GM12892 (cell line): ENCODE measurements at regions not wholly inside any gene's neighbourhood (a gene's known extent, or its start where the extent isn't known, plus 50 kb on each side); places are given as distances from the start of the nearest gene placed in this dataset.

Experiments used
- POLR2A ChIP-seq: IDR thresholded peaks from 2 replicates; pipeline ENCODE4 v1.6.1; 2011; ENCODE audit warnings: low read depth, low read length, control low read depth
- POLR2AphosphoS5 ChIP-seq: IDR thresholded peaks from 2 replicates; pipeline ENCODE4 v1.6.1; 2011; ENCODE audit warnings: low read depth, low read length, control low read depth
- TAF1 ChIP-seq: IDR thresholded peaks from 2 replicates; pipeline ENCODE4 v1.6.1; 2011; ENCODE audit warnings: low read depth, mild to moderate bottlenecking, control low read depth, low read length, borderline replicate concordance

DNA sequence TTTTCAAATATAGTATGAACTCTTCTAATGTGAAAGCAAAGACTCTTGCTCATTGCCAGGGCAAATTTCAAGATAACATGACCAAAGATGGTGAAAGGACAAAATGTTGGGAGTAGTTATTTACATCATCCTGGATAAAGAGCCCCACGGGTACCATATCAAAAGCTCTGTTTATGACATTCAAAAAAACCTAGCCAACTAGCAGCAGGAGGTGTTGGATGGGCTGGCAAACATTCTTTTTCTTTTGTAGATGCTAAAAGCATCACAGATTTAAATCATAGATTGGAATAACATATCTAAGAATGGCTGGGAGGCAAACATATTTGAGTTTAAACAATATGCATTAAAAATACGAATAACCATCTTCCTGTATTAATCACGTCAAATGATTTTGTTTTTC is 153.5 kb downstream of the ICOS start:
- TF ChIP-seq POLR2A (no peak), POLR2AphosphoS5 (no peak), TAF1 (no peak)
